ENCODE measurements at regions not wholly inside any gene's neighbourhood (a gene's known extent, or its start where the extent isn't known, plus 50 kb on each side); places are given as distances from the start of the nearest gene placed in this dataset.

DNA sequence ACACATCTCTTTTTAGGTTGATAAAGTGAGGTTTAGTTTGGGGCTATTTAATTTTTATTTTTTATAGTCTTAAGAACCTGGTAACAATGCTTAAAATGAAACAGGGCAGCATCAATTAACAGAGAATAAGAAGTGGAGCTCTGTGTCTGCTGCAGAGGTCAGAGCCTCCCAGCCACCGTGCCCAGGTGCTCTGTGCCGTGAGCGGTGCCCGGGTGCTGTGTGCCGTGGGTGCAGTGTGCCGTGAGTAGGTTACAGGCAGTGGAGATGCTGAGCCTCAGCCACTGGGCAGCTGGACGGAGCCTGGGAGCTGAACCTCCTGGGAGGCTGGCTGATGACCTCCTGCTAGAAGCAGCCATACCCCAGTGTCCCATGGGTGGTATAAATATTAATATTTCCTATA is 250.0 kb downstream of the KLF6 start:
- peaks cover 0 to 27% of the 10 kb centered on the region in 2 experiments; a peak in 3 of 4 replicates for H3K4me1 ChIP-seq (ENCODE audit: control insufficient read depth in 1 of 2, insufficient read depth in 2 of 2, low read depth in 1 of 2, low read length in 1 of 2)
- WGBS (ENCODE audit: low lambda C conversion rate): 100% methylated on average over 6 of the region's 7 CpGs
- POLR2A ChIA-PET: no interaction called here

More for the DNA sequence above, 250.0 kb downstream of the KLF6 start:
- Histone ChIP-seq H3F3A (replicated peaks; ENCODE audit: insufficient read depth) (peaks cover 23% of the 10 kb centered on the region), H3K9me2 (no peaks in the 10 kb centered on the region), H3K9me3 (no peaks in the 10 kb centered on the region), H4K20me1 (ENCODE audit: insufficient read depth) (no peaks in the 10 kb centered on the region), H3K36me3 (replicated peaks in 1 of 2; ENCODE audit: control insufficient read depth in 1 of 2, insufficient read depth in 2 of 2, low read length in 1 of 2) (no peaks in the 10 kb centered on the region), H3K79me2 (ENCODE audit: insufficient read depth) (no peaks in the 10 kb centered on the region), H3K27ac (ENCODE audit: low read depth in 2 of 2, low read length in 1 of 2) (no peak overlapping the region), H2AFZ (ENCODE audit: low read depth) (no peak overlapping the region), H3K9ac (no peak overlapping the region), H3K27me3 (ENCODE audit: insufficient read depth) (no peaks in the 10 kb centered on the region), H3K4me3 (ENCODE audit: low read depth in 2 of 2, low read length in 1 of 2) (no peak overlapping the region), H3K4me2 (no peak overlapping the region)
- TF ChIP-seq GATA2 (CRISPR knock-in tag; IDR thresholded peaks at IDR 0.05) (no peak), EP300 (IDR thresholded peaks at IDR 0.05; ENCODE audit: borderline replicate concordance in 1 of 2, low read depth in 1 of 2, low read length in 1 of 2) (no peak), MAX (IDR thresholded peaks at IDR 0.05; ENCODE audit: low read depth) (no peak), PBX3 (IDR thresholded peaks at IDR 0.05) (no peak), FOXM1 (IDR thresholded peaks at IDR 0.05; ENCODE audit: low read depth) (no peak), MXI1 (IDR thresholded peaks at IDR 0.05; ENCODE audit: low read depth, low read length) (no peak), SIN3A (IDR thresholded peaks at IDR 0.05; ENCODE audit: borderline replicate concordance, low read depth, low read length) (no peak), YY1 (IDR thresholded peaks at IDR 0.05; ENCODE audit: low read depth) (no peak), EZH2phosphoT487 (IDR thresholded peaks at IDR 0.05; ENCODE audit: borderline replicate concordance, low read depth) (no peak), CTCF (IDR thresholded peaks at IDR 0.05) (no peak), GABPA (IDR thresholded peaks at IDR 0.05; ENCODE audit: low read depth) (no peak), TCF12 (IDR thresholded peaks at IDR 0.05) (no peak), RAD21 (IDR thresholded peaks at IDR 0.05; ENCODE audit: low read length) (no peak), REST (IDR thresholded peaks at IDR 0.05; ENCODE audit: low read depth, low read length) (no peak)
- no peak for DNase-seq
- CTCF ChIA-PET: no interaction called here

Data from SK-N-SH (cell line).